GOT3 (cell line): ENCODE measurements at regions not wholly inside any gene's neighbourhood (a gene's known extent, or its start where the extent isn't known, plus 50 kb on each side); places are given as distances from the start of the nearest gene placed in this dataset.
"Not testable (repeated sequence)": the region's sequence is repeated elsewhere in the genome, so short reads cannot be mapped to it uniquely, and the experiment has no call there.

Experiments
- DNase-seq: peaks from one replicate; lab custom pipeline; 2025; ENCODE audit warnings: mixed read lengths; lab: John Stamatoyannopoulos, UW

GRCh38 chr6:140041056-140041455 is 666.6 kb upstream of the CITED2 start:
- no peak for DNase-seq

GRCh38 chr6:140040396-140040795 is 665.9 kb upstream of the CITED2 start:
- no peak for DNase-seq

DNA sequence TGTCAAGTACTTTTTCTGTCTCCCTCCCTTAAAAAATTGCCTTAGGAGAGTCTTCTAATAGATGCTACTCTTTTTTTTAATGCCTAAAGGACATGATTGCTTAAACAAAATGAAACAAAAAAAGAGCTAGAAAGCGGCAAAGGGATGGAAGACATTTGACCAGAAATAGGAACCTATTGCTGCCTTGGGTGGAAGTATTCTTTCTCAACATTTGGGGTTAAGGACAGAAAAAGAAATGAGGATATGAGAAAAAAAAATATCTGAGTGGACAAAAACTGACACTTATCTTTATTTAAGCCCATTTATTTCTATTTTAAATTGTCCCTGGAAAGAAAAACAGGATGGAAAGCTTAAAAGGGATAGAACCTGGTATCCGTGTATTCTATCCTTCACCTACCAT is 664.9 kb upstream of the CITED2 start:
- DNase-seq = no peak

DNA sequence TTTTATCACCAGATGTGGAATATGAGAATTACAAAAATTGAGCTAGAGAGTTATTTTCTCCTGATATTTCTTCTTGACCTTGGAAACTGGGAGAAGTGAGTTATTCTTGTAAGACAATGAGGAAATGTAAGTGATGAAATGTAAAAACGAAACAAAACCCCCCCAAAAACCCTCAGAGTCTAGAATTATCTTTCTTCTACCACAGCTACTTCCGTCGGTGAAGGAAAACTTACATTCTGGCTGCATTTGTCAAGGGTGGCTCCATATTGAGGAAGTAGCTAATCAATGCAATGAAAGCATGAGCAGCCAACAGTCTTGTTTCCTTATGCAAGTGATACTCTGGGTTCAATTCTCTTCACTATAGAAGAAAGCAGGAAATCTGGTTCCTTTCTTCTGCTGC is 661.7 kb upstream of the CITED2 start:
- DNase-seq = no peak

- no peak for DNase-seq
These were observed 657.7 kb upstream of the CITED2 start for GRCh38 chr6:140032189-140032588.

GRCh38 chr6:140029551-140029950 is 655.1 kb upstream of the CITED2 start:
- no peak for DNase-seq

DNA sequence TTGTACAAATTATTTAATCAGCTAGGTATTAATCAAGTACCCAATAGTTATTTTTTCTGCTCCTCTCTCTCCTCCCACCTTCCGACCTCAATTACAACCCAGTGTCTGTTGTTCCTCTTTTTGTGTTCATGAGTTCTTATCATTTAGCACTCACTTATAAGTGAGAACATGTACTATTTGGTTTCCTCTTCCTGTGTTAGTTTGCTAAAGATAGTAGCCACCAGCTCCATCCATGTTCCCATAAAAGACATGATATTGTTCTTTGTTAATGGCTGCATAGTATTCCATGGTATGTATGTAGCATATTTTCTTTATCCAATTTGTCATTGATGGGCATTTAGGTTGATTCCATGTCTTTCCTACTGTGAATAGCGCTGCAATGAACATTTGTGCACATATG is 652.8 kb upstream of the CITED2 start:
- no peak for DNase-seq

- no peak for DNase-seq
These were observed 652.1 kb upstream of the CITED2 start for GRCh38 chr6:140026546-140026945.

GRCh38 chr6:140025171-140025570 is 650.7 kb upstream of the CITED2 start:
- DNase-seq = no peak

DNA sequence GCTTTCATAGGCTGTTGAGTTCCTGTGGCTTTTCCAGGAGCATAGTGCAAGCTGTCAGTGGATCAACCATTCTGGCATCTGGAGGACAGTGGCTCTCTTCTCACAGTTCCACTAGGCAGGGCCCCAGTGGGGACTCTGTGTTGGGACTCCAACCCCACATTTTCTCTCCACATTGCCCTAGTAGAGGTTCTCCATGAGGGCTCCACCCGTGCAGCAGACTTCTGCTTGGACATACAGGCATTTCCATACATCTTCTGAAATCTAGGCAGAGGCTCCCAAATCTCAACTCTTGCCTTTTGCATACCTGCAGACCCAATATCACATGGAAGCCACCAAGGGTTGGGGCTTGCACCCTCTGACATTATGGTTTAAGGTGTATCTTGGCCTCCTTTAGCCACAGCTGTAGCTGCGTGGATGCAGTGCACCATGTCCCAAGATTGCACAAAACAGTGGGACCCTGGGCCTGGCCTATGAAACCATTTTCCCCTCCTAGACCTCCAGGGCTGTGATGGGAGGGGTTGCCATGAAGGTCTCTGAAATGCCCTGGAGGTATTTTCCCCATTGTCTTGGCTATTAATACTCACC is 645.9 kb upstream of the CITED2 start:
- no peak for DNase-seq

DNA sequence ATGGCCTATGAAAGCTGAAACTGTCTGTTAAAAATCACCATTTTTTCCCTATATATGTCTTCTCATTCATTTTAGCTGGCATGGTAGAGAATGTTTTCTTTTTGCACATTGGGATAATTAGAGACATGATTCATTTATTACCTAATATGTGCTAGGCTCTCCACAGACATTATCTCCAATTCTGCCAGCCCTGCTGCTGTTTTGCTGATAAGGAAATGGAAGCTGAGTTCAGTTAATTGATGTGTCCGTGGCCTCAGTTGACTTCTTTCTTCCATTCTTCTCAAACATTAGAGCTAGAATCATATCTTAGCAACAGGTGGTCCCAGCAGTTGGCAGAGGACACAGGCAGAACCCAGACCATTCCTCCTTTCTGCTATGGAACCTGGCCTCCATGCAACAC is 644.1 kb upstream of the CITED2 start:
- no peak for DNase-seq

DNA sequence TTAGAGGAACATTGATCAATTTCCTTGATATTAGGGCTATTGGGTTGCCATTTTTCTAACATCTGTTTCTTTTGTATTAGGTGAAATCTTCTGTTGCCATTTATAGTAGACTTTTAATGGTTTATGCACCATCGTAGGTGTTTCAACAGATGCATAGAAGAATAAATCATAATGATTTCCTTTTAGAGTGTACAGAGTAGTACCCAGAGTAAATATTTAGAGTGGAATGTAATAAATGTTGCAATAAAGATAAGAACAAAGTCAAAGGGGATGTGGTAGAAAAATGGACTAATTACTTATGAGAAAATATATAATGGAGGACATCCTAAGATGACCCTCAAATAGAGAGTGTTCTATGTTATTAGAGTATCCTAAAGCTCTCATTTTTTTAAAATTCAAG is 643.0 kb upstream of the CITED2 start:
- DNase-seq = no peak

DNA sequence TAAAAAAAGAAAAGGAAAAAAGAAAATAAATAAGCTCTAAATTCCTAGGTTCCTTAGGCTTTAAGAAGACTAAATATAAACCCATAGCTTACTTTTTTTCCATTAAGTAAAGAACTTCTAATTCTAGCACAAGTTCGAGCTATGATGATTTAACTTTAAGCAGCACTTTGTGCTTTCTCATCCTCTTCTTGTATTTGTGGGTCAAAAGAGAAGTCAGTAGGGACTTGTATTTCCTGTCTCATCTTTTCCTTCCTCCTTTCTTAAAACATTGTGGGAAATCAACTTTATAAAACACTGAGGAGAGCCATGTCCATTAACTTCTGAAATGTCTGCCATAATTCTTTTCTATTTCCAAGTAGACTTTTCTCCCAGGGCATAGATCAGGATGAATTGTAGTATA is 637.7 kb upstream of the CITED2 start:
- DNase-seq = no peak

- DNase-seq = no peak
These were observed 637.1 kb upstream of the CITED2 start for GRCh38 chr6:140011537-140011936.

DNA sequence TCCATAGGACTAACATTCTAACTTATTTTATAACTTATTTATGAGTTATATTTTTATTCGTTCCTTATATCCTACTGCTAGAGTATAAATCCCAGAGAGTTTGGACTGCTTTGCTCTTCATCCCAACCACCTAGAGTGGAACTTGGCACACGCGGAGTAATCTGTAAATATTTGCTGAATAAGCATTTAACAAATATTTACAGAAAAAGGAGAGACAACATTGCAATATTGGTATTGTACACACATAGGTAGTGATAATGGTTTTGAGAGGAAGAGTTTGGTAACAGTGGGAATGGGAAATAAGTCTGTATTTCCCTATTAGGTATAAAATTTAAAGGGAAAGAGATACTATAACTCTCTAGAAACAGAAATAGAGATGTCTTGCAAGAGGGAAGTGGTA is 634.8 kb upstream of the CITED2 start:
- no peak for DNase-seq

DNA sequence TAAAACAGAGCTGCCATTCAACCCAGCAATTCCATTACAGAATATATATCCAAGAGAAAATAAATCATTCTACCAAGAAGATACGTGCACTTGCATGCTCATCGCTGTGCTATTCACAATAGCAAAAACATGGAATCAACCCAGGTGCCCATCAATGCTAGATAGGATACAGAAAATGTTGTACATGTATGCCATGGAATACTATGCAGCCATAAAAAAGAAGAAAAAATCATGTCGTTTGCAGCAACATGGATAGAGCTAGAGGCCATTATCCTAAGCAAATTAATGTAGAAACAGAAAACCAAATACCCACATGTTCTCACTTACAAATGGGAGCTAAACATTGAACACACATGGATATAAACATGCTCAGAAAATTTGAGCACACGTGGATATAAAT is 633.1 kb upstream of the CITED2 start:
- DNase-seq = no peak

GRCh38 chr6:140003217-140003616 is 628.8 kb upstream of the CITED2 start:
- DNase-seq = no peak

- no peak for DNase-seq
These were observed 628.1 kb upstream of the CITED2 start for GRCh38 chr6:140002396-140003022.

DNA sequence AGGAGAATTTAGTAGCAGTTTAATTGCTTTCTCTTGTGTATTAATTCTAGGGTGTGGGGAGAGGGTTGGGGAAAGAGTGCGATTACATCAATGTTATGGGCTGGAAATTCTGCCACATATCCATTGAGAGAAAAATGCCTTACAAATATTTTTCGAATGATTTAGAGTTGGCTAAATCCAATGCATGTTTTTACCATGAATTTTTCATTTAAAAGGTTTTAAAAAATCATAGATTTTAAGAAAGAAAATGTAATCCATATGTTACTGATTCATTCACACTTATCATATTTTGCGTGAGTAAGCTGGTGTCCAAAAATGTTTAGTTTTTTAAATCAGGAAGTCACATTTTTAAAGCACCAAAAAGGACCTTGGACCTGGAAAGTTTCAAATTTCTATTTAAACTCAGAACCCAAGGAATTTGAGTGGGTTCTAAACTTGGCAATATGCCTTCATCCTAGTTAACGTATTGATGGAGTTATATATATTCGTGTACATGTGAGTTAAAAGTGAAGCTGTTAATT is 627.4 kb upstream of the CITED2 start:
- no peak for DNase-seq

DNA sequence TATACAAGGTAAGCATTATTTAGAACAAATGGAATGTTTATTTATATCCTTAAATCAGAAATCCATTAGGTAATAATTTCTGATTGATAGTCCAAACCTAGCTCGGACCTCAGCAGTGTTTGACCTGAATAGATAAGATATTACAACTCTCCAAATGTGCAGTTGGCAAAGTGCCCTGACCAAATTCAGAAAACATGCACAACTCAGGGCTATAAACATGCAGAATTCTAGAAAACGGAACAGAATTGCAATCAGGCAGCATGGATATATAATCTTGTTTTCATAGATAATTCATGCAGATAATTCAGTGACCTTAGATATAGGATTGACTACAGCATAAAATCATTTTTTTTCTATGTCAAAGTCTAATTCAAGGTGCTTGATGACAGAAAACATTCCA is 626.6 kb upstream of the CITED2 start:
- no peak for DNase-seq

DNA sequence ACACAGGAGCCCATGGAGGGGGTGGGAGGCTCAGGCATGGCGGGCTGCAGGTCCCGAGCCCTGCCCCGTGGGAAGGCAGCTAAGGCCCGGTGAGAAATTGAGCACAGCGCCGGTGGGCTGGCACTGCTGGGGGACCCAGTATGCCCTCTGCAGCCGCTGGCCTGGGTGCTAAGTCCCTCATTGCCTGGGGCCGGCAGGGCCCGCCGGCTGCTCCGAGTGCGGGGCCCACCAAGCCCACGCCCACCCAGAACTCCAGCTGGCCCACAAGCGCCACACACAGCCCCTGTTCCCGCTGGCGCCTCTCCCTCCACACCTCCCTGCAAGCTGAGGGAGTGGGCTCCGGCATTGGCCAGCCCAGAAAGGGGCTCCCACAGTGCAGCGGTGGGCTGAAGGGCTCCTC is 625.2 kb upstream of the CITED2 start:
- not testable (repeated sequence) for DNase-seq

DNA sequence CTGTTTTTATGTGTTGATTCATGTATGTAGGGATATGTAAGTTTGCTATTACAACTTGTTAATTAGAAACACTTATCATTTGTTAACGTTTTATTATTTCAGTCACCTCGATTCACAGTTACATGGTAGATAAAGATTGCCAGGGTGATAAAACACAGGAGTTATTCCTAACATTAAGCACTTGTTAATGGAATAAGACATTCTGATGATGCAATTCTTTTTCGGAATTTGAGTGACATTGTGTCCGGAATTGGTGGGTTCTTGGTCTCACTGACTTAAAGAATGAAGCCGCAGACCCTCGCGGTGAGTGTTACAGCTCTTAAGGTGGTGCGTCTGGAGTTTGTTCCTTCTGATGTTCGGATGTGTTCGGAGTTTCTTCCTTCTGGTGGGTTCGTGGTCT is 624.0 kb upstream of the CITED2 start:
- DNase-seq = not testable (repeated sequence)

- no peak for DNase-seq
These were observed 621.9 kb upstream of the CITED2 start for GRCh38 chr6:139996253-139996834.

DNA sequence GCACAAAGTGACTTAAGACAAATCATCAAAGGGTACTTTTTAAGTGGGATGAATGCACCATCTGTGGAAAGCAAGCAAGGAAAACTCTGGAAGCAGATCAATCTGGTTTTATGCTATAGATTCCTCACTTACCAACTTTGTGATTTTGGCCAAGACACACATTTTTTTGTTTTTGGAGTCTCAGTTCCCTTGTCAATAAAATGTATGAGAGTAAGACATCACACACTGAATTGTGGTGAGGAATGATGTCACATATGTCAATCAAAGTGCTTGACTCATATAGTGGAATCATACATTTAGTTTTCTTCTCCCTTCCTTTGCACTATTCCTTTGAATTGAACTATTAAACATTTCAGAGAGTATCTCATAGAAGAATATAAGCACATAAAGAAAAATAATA is 620.5 kb upstream of the CITED2 start:
- DNase-seq = no peak
